Esophagus squamous epithelium (tissue), 5 donors: ENCODE measurements at regions not wholly inside any gene's neighbourhood (a gene's known extent, or its start where the extent isn't known, plus 50 kb on each side); places are given as distances from the start of the nearest gene placed in this dataset.

Experiments used
- DNase-seq: peaks from one replicate; lab custom pipeline; 2025; lab: John Stamatoyannopoulos, UW
- H3K27ac ChIP-seq, 4 donors: fragments of 200-600 bp; sonication (generic); one replicate each; pipeline ENCODE4 v1.5.1; 2016 to 2019; ENCODE audit warnings: mild to moderate bottlenecking in 1 of 4
- H3K27me3 ChIP-seq, 4 donors: fragments of 200-600 bp; sonication (generic); 1 replicate in 3 of 4; 2 replicates in 1 of 4; pipeline versions ENCODE4 v1.5.1 to v1.6.0; 2017 to 2021; ENCODE audit warnings: antibody characterized with exemption in 1 of 4
- H3K36me3 ChIP-seq, 3 donors: fragments of 200-600 bp; sonication (generic); one replicate each; pipeline ENCODE4 v1.5.1; 2016 to 2019
- H3K4me1 ChIP-seq, 3 donors: fragments of 200-600 bp; sonication (generic); one replicate each; pipeline ENCODE4 v1.5.1; 2017 to 2019
- H3K4me3 ChIP-seq, 4 donors: fragments of 200-600 bp; sonication (generic); 1 replicate in 3 of 4; 2 replicates in 1 of 4; pipeline ENCODE4 v1.5.1; 2016 to 2019; ENCODE audit warnings: mild to moderate bottlenecking in 2 of 4, moderate library complexity in 1 of 4
- H3K9me3 ChIP-seq, 3 donors: fragments of 200-600 bp; sonication (generic); one replicate each; pipeline ENCODE4 v1.5.1; 2016 to 2019
- CTCF ChIP-seq, 6 experiments: fragments of 450-650 bp in 4 of 6; fragments of 200-600 bp in 2 of 6; sonication (generic) in 2 of 6; IDR thresholded peaks; one replicate each; pipeline ENCODE4 v1.5.1; 2016 to 2019; ENCODE audit warnings: antibody characterized with exemption in 6 of 6, mild to moderate bottlenecking in 4 of 6, moderate library complexity in 4 of 6
- POLR2A ChIP-seq, 4 donors: fragments of 450-650 bp; IDR thresholded peaks; one replicate each; pipeline ENCODE4 v1.6.1; 2017; ENCODE audit warnings: antibody characterized with exemption in 4 of 4, mild to moderate bottlenecking in 4 of 4, moderate library complexity in 3 of 4
- WGBS, 2 donors: methylation state at CpG; one replicate each; pipeline ENCODE4 v1.1.5; 2018; 5-methylcytosine and 5-hydroxymethylcytosine counted together
- intact Hi-C: fragments of 100-400 bp; cut with DNase I; formaldehyde crosslinking; loops from one replicate; pipeline ENCODE4 v1.15.0; 2022
- donor health status: DM: yes; HTN: yes; CAD: no.

DNA sequence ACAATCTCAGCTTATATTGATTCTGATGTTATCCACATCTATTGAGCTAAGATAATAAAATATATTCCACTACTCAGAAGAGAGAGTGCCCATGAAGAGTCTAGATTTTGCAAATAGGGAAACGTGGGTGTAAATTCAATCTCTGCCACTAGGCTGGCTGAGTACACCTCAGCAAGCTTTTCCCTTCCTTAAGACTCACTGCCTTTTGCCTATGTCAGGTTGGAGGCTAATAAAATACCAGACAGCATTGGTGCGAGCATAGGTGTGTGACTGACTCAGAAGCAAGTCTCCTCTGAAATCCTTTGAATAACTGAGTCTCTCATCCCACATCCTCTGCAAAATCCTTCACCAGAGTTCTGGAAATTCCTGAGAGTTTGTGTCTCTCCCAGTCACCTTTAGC lies 405.4 kb upstream of the CPEB2 start:
- DNase-seq = no peak
- Histone ChIP-seq H3K4me1 (no peaks in the 10 kb centered on the region), H3K4me3 (no peak overlapping the region), H3K27me3 (no peaks in the 10 kb centered on the region), H3K9me3 (no peaks in the 10 kb centered on the region), H3K36me3 (no peaks in the 10 kb centered on the region), H3K27ac (no peak overlapping the region)
- TF ChIP-seq POLR2A (IDR thresholded peaks at IDR 0.05) (no peak), CTCF (IDR thresholded peaks at IDR 0.05) (peak in 2 of 6 experiments; percentile 12 to 26)
- WGBS, 2 donors = 53 to 54% methylated on average over 2 of the region's 2 CpGs
- intact Hi-C loops = no loop called here

GRCh38 chr4:14602206-14602605 lies 400.1 kb upstream of the CPEB2 start:
- TF ChIP-seq POLR2A (IDR thresholded peaks at IDR 0.05) = no peak
- TF ChIP-seq CTCF (IDR thresholded peaks at IDR 0.05) = no peak
- intact Hi-C loops = no loop called here

GRCh38 chr4:14607001-14607400 lies 395.3 kb upstream of the CPEB2 start:
- TF ChIP-seq POLR2A (IDR thresholded peaks at IDR 0.05) (no peak), CTCF (IDR thresholded peaks at IDR 0.05) (no peak)

More at GRCh38 chr4:14602206-14602605, 400.1 kb upstream of the CPEB2 start:
- Histone ChIP-seq H3K27me3 (no peaks in the 10 kb centered on the region), H3K36me3 (no peaks in the 10 kb centered on the region), H3K4me1 (no peaks in the 10 kb centered on the region), H3K4me3 (no peak overlapping the region), H3K27ac (no peak overlapping the region), H3K9me3 (no peaks in the 10 kb centered on the region)
- no peak for DNase-seq
- 44 to 55% methylated on average over 2 of the region's 2 CpGs for WGBS, 2 donors

DNA sequence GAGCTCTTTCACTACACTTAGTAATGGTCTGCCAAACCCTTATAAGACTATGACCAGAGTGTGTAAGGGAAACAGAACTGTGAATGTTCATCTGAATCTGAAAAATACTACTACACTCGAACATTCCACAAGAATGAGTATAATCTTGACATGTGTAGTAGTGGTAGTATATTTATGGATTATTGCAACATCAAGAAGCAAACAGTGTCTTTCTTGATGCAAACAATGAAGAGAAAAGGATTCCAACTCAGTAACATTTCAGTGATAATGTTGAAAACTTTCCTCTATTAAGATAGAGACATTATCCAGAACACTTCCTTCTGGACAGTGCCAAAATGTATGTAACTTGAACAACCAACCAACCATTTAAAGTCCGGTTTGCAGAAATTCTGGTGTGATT lies 394.7 kb upstream of the CPEB2 start:
- 42 to 50% methylated on average over 2 of the region's 2 CpGs for WGBS, 2 donors
- DNase-seq = no peak

More at GRCh38 chr4:14607001-14607400, 395.3 kb upstream of the CPEB2 start:
- Histone ChIP-seq H3K9me3 (no peaks in the 10 kb centered on the region), H3K4me1 (no peaks in the 10 kb centered on the region), H3K4me3 (no peak overlapping the region), H3K27me3 (no peaks in the 10 kb centered on the region), H3K27ac (no peak overlapping the region), H3K36me3 (no peaks in the 10 kb centered on the region)
- intact Hi-C loops = no loop called here
- DNase-seq = no peak
- 53 to 73% methylated on average over 3 of the region's 3 CpGs for WGBS, 2 donors

GRCh38 chr4:14608630-14609029 lies 393.7 kb upstream of the CPEB2 start:
- Histone ChIP-seq H3K36me3 (no peaks in the 10 kb centered on the region), H3K4me1 (no peaks in the 10 kb centered on the region), H3K9me3 (no peaks in the 10 kb centered on the region), H3K27ac (no peak overlapping the region), H3K27me3 (no peaks in the 10 kb centered on the region), H3K4me3 (no peak overlapping the region)
- intact Hi-C loops = no loop called here
- DNase-seq = no peak
- TF ChIP-seq CTCF (IDR thresholded peaks at IDR 0.05) = no peak
- no peak for TF ChIP-seq POLR2A (IDR thresholded peaks at IDR 0.05)

More for the DNA sequence above, 394.7 kb upstream of the CPEB2 start:
- H3K36me3 ChIP-seq = no peaks in the 10 kb centered on the region
- H3K27me3 ChIP-seq = no peaks in the 10 kb centered on the region
- H3K9me3 ChIP-seq = no peaks in the 10 kb centered on the region
- TF ChIP-seq POLR2A (IDR thresholded peaks at IDR 0.05) (no peak), CTCF (IDR thresholded peaks at IDR 0.05) (no peak)
- H3K4me3 ChIP-seq = no peak overlapping the region
- H3K27ac ChIP-seq = no peak overlapping the region
- intact Hi-C loops = no loop called here
- no peaks in the 10 kb centered on the region for H3K4me1 ChIP-seq
